HL-60 (cell line): ENCODE measurements at regions not wholly inside any gene's neighbourhood (a gene's known extent, or its start where the extent isn't known, plus 50 kb on each side); places are given as distances from the start of the nearest gene placed in this dataset.

Experiments used
- DNase-seq, 2 experiments: peaks; one replicate each; pipeline ENCODE4 v3.0.0-alpha.2; 2010 to 2020; ENCODE audit warnings: low read depth in 1 of 2, low spot score in 1 of 2
- H3K27ac ChIP-seq: fragments of 250-450 bp; sonication (Bioruptor Pico); replicated peaks from 2 replicates; pipeline ENCODE4 v1.5.1; 2020; ENCODE audit warnings: mild to moderate bottlenecking, moderate library complexity
- H3K27me3 ChIP-seq: fragments of 250-450 bp; sonication (Bioruptor Pico); 2 replicates; pipeline ENCODE4 v1.5.1; 2021; ENCODE audit warnings: mild to moderate bottlenecking, moderate library complexity; ENCODE audit not compliant: insufficient read depth, poor library complexity, severe bottlenecking
- H3K4me3 ChIP-seq: replicated peaks from 2 replicates; pipeline ENCODE4 v1.5.1; 2011; ENCODE audit warnings: mild to moderate bottlenecking, control low read depth, low read length; ENCODE audit not compliant: insufficient read depth
- GABPA ChIP-seq: IDR thresholded peaks from 2 replicates; pipeline ENCODE4 v1.6.1; 2012; ENCODE audit warnings: low read depth
- POLR2AphosphoS5 ChIP-seq: IDR thresholded peaks from 2 replicates; pipeline ENCODE4 v1.6.1; 2012; ENCODE audit warnings: low read depth
- SPI1 ChIP-seq: IDR thresholded peaks from 2 replicates; pipeline ENCODE4 v1.6.1; 2012; ENCODE audit warnings: low read depth, mild to moderate bottlenecking, borderline replicate concordance
- TF ChIP-seq, protein P1 (sequence below): IDR thresholded peaks from 2 replicates; pipeline ENCODE4 v1.6.1; 2012; ENCODE audit warnings: low read depth; ENCODE audit not compliant: insufficient replicate concordance
- TF ChIP-seq, protein P2 (sequence below): IDR thresholded peaks from one replicate; pipeline ENCODE4 v1.5.1; 2011; ENCODE audit warnings: low read length, control low read depth, inconsistent platforms; ENCODE audit not compliant: insufficient read depth

- H3K27ac ChIP-seq = no peak overlapping the region
- TF ChIP-seq, protein P1, sequence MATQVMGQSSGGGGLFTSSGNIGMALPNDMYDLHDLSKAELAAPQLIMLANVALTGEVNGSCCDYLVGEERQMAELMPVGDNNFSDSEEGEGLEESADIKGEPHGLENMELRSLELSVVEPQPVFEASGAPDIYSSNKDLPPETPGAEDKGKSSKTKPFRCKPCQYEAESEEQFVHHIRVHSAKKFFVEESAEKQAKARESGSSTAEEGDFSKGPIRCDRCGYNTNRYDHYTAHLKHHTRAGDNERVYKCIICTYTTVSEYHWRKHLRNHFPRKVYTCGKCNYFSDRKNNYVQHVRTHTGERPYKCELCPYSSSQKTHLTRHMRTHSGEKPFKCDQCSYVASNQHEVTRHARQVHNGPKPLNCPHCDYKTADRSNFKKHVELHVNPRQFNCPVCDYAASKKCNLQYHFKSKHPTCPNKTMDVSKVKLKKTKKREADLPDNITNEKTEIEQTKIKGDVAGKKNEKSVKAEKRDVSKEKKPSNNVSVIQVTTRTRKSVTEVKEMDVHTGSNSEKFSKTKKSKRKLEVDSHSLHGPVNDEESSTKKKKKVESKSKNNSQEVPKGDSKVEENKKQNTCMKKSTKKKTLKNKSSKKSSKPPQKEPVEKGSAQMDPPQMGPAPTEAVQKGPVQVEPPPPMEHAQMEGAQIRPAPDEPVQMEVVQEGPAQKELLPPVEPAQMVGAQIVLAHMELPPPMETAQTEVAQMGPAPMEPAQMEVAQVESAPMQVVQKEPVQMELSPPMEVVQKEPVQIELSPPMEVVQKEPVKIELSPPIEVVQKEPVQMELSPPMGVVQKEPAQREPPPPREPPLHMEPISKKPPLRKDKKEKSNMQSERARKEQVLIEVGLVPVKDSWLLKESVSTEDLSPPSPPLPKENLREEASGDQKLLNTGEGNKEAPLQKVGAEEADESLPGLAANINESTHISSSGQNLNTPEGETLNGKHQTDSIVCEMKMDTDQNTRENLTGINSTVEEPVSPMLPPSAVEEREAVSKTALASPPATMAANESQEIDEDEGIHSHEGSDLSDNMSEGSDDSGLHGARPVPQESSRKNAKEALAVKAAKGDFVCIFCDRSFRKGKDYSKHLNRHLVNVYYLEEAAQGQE = no peak
- TF ChIP-seq POLR2AphosphoS5 (no peak), GABPA (no peak), SPI1 (no peak)
- TF ChIP-seq, protein P2, sequence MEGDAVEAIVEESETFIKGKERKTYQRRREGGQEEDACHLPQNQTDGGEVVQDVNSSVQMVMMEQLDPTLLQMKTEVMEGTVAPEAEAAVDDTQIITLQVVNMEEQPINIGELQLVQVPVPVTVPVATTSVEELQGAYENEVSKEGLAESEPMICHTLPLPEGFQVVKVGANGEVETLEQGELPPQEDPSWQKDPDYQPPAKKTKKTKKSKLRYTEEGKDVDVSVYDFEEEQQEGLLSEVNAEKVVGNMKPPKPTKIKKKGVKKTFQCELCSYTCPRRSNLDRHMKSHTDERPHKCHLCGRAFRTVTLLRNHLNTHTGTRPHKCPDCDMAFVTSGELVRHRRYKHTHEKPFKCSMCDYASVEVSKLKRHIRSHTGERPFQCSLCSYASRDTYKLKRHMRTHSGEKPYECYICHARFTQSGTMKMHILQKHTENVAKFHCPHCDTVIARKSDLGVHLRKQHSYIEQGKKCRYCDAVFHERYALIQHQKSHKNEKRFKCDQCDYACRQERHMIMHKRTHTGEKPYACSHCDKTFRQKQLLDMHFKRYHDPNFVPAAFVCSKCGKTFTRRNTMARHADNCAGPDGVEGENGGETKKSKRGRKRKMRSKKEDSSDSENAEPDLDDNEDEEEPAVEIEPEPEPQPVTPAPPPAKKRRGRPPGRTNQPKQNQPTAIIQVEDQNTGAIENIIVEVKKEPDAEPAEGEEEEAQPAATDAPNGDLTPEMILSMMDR = no peak
- peaks cover 23% of the 10 kb centered on the region for H3K27me3 ChIP-seq
- no peak overlapping the region for H3K4me3 ChIP-seq
- no peak for DNase-seq
Observed at GRCh38 chr3:127419641-127420553, 132.1 kb upstream of the PRR20G start.

DNA sequence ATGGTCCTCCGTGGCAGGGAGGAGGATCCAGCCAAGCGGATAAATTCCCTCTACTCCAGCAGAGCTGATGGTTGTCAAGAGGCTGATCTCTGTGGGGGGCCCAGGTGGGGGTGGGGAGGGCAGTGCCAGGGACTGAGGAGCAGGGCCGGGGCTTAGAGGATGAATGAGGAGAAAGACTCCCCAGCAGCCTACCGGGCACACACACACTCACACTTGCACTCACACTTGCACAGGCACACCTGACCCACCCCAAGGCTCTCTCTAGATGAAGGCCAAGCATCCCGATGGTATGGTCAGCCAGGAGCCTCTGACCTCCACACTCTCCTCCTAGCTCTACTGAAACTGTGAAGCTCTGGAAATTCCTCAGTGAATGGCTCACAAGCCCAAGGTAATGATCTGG is 131.3 kb upstream of the PRR20G start:
- Histone ChIP-seq H3K27me3 (peaks cover 17% of the 10 kb centered on the region), H3K27ac (no peak overlapping the region), H3K4me3 (no peak overlapping the region)
- TF ChIP-seq, protein P2 = no peak
- no peak for TF ChIP-seq POLR2AphosphoS5
- no peak for TF ChIP-seq GABPA
- TF ChIP-seq, protein P1 = no peak
- TF ChIP-seq SPI1 = no peak
- no peak for DNase-seq

DNA sequence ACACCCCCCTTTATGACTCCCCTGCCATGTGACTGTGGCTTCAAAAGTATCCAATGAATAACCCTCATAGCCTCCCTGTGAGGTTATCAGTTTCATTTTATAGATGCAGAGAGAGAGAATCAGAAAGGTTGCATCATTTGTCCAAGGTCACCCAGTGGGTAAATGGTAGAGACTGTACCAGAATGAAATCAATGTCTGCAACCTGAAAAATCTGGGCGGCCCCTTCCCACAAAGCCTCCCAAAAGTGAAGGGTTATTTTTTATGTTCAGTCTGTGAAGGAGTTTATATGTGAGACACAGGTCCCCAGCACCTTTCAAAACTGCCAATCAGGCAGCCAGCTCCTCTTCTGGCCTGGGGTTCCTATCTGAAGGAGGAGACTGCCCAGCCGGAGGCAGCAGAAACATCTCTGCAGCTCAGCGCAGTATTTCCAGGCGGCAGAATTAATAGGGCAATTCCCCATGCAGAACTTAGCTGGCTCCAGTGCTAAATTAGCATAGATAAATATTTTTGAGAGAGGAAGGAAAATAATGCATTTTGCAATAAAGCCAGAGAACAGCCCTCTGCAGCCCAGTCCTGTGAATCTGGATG is 130.8 kb upstream of the PRR20G start:
- no peak for DNase-seq
- TF ChIP-seq, protein P2 = no peak
- no peak for TF ChIP-seq SPI1
- TF ChIP-seq POLR2AphosphoS5 = no peak
- no peak for TF ChIP-seq GABPA
- TF ChIP-seq, protein P1 = no peak
- Histone ChIP-seq H3K4me3 (no peak overlapping the region), H3K27ac (no peak overlapping the region), H3K27me3 (peaks cover 17% of the 10 kb centered on the region)
